CD4-positive, alpha-beta T cell treated with Interferon alpha-2 for 1 hour (primary cell): ENCODE measurements at regions not wholly inside any gene's neighbourhood (a gene's known extent, or its start where the extent isn't known, plus 50 kb on each side); places are given as distances from the start of the nearest gene placed in this dataset.
"Not testable (repeated sequence)": the region's sequence is repeated elsewhere in the genome, so short reads cannot be mapped to it uniquely, and the experiment has no call there.

ENCODE experiments used
- DNase-seq, 2 donors: peaks; one replicate each; pipeline ENCODE4 v3.0.0-alpha.2; 2020 to 2022

DNA sequence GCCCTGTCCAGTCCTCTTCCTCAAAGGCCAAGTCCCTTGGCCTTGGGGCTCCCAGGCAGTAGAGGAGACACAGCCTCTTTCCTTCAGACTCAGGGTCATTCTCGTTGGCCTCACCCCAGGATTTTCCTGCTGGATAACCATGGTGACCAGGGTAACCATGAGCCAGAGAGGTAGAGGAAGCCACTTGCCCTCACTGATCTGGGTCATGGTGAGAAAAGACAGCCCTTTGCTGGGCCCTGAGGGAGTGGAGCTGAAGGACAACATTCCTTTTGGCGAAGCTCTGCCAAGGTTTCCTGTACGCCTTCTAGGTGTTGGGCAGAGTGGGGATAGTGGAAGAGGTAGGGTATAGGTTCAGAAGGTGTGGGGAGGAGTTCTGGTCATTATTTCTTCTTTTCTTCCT is 53.1 kb upstream of the WNT4 start:
- no peak for DNase-seq

DNA sequence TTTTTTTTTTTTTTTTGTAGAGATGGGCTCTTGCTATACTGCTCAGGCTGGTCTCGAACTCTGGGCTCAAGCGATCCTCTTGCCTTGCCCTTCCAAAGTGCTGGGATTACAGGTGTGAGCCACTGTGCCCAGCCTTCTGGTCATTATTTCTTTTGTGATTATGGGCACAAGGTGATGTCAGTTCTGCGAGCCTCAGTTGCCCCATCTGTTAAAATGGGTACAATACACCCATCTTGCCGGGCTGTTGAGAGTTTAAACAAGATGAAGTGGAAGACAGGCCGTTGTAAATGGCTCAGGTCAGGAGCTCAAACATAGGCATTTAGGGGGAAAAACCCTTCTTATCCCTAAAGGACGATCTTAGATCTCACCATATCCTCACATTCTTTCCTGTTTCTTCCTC is 53.7 kb upstream of the WNT4 start:
- DNase-seq = no peak

DNA sequence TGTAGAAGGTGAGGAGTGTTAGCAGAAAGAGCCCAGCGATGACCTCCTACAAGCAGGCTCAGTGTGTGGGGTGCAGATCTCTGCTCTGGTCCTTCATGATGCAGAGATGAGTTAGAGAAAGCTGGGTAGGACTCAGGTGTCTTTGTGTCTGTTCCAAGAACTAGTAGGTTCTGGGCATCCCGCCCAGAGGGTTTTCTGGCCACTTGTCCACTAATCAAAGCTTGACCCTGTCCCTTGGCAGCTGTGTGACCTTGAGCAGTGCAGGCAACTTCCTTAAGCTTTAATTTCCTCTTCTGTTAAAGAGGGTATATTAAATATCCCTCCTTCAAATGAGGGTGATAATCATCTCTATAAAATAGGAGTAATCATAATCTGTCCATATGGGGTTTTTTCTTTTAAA is 54.7 kb upstream of the WNT4 start:
- no peak for DNase-seq

DNA sequence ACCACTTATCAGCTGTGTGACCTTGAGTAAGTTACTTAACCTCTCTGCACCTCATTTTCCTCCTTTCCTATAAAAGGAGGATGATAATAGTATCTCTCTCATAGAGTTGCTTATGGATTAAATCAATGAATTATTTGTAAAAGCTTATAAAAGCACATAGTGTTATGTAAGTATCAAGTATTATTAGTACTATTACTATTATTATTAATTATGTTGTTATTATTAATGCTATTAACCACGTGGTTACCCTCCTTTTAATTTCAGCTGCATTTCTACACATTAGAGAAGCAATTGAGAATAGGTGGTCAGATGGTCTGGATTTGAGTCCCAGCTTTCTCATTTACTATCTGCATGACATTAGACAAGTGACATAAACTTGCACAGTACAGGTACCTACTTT is 58.1 kb upstream of the WNT4 start:
- no peak for DNase-seq

DNA sequence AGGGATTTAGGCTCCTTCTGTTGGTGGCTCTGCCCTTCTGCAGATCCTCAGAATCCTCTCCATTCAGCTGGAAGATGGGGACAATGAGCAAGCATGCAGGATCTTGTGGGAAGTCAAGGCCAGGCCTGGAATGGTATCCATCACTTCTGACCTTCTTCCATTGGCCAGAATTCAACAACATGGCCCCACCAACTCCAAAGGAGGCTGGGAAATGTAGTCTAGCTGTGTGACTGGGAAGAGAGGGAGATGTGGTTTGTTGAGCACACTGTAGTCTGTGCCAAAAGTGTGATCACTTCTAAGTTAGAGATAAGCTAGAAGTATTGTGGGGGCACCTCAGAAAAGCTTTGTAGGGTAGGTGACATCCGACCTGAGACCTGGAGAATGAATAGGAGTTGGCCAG is 60.4 kb upstream of the WNT4 start:
- no peak for DNase-seq

DNA sequence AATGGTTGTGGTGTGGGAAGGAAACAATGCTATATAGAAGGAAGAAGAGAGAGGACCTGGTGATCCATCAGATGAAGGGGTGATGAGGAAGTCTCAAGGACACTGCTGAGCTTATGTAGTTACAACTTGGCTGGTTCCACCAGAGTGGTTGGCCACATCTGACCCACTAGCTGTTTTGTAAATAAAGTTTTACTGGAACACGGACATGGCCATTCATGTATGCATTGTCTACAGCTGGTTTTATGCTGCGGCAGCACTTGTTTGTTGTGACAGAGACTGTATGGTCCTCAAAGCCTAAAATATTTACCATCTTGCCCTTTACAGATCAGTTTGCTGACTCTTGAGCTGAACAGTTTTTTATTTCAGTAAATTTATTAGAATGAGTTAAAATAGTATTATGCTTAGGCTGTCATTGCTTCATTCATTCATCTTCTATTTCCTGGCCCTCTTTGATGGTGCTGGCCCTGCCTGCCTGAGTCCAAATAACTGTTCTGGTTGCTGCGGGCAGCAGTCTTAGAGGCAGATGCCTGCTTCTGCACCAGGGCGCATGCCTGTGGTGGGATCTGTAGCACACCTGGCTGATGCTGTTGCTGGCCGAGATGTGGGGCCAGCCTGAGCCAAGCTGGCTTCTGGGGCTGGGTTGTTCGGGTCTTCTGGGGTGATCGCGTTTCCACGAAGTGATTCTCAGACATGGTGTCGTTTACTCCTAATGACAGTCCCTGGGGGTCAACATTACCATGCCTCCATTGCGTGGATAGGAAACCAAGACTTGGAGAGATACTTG is 61.4 kb upstream of the WNT4 start:
- no peak for DNase-seq

DNA sequence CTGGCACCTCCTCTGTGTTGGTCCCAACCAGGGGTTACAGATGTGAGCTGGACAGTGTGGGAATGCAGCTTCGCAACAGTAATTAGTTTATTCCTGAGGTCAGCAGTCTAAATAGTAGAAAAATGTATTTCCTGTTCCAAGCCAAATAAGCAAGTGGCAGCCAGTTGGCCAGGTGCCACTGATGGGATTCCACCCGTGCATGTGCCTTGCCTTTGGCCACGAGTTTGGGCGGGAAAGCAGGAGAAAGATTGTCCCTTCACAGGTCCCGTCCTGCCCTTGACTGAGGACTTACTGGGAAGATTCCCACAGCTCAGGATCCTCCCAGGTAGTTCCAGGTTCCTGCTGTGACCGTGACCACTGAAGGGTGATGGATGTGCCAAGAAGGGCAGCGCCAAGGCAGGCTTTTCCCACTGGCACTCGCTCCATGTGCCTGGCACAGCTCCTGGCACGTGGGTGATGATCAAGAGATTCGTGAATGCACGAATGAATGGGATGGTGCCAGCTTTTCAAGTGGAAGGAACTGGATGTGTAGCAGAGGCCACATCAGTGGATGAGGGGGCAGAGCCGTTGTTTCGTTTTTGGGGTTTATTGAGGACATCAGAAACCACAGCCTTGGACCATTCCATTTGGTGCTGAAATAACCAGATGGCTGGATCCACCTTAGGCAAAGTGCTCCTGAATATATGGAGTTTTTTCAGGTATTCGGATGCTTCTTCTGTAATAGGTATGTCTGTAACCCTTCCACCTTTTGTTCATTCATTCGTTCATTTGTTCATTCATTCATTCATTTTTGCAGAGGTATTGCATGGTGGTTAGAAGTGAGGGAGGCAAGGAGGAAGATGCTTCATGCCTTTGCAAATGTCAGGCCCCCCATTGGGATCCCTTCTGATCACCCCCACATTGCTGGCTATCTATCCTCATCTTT is 62.4 kb upstream of the WNT4 start:
- DNase-seq = no peak

DNA sequence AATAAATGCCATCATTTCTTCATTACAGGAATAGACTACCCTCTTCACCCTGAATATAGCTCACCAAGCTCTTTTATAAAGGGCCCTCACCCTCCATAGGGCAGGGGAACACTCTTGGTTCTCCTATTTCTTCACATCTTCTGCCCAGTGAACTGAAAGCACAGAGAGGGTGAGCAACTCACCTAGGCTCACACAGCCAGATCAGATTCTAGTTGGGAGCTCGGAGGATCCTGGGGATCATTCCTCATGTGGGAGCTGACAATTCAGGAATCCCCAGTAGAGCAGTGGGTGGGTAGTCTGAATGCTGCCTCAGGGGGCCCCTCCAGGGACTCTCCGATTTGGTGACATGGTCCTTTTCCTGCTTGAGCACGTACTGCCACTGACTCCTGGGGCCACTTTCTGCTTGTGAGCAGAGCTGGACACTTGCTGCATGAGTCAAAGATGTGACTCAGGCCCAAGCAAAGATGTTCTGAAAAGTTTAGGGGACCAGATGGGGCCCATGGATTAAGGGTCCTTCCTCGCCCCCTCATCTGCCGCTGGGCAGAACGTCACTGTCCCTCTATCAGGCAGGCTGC is 63.7 kb upstream of the WNT4 start:
- no peak for DNase-seq

DNA sequence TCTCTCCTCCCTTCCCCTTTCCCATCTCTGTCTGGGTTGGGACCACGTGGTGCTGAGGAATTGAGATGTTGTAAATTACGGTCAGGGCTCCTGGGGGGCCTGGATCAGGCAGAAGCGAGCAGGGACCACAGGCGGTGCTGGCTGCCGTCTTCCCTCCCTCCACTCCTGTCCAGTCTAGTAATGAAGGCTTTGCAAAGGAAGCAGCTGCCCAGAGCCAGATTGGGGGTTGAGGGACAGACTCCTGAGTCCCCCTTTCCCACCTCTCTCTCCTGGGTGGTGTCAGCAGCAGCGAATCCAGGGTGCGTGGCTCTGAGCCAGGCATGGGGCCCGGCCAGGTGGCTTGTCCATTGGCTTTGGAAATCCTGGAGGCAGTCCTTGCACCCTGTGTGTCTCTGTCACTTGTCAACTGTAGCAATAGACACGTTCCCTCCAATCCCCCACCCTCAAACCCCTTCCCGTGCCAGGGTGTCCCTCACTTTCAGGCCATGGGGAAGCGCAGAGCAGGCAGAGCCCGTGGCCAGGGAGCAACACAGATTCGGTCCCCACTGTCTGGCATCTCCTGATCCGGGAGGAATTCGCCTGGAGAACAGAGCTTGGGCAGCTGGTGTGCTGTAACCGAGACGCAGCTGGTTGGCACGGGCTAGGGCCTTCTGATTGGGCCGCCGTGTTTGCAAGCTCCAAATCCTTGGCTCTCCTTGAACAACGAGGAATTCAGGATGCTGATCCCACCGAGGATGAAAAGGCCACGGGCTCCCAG is 64.8 kb upstream of the WNT4 start:
- DNase-seq = no peak

DNA sequence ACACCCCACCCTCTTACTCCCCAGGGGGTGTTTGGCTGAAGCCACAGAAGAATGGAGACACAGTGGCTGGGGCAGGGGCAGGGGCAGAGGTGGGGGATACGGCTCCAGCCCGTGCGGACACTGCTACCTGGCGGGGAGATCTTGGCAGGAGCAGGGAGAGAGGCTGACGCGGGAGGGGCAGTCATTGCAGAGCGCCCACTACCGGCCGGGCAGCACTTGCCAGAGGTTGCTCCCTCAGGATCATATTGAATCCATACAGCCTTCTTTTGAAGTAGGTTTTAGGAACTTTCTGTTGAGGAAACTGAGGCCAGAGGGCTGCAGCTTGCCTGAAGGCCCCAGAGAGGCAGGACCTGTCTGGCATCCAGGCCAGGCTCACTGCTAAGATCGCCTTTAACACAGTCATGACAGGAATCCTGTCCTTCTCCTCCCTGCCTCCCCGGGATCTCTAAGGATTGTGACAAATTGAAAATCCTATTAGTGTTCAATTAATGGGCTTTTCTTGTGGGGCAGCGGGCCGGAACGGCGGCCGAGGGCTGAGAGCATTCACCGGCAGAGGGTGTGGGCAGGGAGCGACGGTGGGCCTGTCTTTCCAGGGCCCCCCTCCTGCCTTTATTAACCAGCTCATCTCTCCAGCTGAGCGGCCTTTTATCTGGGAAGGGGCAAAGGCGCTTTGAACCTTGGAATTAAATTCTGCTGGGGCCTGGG is 65.5 kb upstream of the WNT4 start:
- no peak for DNase-seq

DNA sequence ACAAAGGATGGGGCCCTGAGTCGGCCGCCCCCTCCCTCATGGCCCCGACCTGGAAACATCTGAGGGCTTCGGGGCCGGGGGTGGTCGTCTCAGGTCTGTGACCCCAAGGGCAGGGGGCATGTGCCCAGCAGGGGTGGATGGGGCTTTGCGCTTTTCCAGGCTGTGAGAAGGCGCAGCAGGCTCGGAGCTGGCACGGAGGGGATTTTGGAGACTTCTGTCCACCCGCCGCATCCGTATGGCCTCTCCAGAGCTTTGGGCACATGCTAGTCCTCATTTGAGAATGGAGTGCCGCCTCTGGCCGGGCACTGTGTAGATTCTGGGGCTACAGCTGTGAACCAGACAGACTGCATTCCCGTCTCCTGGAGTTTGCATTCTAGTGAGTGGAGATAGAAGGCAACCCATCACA is 66.1 kb upstream of the WNT4 start:
- no peak for DNase-seq

DNA sequence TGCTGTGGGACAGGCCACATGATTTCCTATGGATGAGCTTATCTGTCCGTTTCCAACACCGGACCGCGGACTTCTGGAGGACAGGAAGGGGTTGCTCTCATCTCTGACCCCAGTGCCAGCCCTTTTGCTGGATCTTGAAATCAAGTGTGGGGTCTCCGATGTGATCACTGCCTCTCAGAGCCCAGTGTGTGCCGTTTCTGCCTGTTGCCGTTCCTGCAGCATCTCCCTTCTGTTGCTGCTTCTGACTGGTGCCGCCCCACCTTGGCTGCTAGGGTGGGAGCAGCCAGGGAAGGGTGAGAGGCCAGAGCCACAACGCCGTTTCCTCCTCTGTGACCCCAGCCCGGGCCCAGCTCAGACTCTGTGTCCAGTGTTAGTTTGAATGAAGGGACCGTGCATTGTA is 67.3 kb upstream of the WNT4 start:
- no peak for DNase-seq

DNA sequence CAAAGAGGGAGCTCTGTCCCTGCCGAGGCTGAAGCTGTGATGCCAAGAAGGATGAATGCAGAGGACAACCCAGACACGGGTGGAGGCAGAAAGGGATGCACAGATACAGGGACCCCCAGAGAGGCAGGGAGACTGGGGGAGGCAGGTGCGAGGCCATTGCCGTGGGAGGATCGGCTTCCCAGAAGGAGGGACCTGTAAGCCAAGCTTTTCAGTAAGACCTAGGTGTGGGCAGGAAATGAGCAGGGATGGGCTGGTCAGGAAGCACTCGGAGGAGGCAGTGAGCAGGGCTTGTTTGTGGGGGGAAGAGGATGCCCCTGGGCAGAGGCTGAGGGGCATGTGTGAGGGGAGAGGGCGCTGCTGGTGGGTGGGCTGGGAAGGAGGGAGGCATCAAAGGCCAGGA is 67.7 kb upstream of the WNT4 start:
- DNase-seq = no peak

DNA sequence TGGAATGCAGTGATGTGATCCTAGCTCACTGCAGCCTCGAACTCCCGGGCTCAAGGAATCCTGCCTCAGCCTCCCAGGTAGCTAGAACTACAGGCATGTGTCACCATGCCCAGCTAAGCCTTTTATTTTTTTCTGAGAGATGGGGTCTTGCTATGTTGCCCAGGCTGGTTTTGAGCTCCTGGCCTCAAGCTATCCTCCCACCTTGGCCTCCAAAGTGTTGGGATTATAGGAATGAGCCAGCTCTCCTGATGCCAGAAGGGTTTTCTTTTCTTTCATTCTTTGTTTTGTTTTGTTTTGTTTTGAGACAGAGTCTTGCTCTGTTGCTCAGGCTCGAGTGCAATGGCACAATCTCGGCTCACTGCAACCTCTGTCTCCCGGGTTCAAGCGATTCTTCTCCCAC is 68.6 kb upstream of the WNT4 start:
- DNase-seq = not testable (repeated sequence)

DNA sequence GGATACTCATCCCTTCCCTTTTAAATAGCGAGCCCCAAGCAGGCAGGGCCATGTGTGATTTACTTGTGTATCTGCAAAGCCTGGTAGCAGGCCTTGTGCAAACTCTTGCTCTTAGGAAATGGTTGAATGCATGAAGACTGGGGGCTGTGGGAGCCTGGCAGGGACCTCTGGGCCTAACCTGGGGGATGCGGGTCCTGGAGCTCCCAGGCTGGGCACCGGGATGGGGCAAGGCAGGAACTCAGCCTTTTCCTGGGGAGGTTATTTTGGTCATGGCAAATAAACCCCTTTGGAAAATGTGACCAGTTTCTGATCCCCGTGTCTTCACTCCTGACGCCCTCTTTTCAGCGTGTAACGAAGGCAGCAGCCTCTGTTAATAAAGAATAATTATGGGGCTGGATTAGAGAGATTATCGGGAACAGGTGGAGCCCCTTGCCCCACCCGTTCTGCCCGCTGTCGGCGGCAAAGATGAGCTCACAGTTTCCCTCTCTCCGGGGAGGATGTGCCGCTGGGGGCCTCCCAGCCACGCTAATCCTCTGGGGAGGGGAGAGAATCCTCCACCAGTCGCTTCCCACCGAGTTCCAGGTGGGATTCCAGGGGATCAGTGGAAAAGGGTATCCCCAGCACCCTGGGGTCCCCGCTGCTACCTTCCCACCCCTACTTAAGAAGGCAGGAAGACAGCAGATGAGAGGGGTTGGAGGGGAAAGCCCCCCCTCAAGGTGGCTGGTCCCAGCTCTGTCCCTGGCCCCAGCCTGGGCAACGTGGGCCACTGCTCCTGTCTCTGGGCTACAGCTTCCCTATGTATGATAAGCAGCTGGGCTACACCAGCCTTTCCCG is 69.7 kb upstream of the WNT4 start:
- no peak for DNase-seq

DNA sequence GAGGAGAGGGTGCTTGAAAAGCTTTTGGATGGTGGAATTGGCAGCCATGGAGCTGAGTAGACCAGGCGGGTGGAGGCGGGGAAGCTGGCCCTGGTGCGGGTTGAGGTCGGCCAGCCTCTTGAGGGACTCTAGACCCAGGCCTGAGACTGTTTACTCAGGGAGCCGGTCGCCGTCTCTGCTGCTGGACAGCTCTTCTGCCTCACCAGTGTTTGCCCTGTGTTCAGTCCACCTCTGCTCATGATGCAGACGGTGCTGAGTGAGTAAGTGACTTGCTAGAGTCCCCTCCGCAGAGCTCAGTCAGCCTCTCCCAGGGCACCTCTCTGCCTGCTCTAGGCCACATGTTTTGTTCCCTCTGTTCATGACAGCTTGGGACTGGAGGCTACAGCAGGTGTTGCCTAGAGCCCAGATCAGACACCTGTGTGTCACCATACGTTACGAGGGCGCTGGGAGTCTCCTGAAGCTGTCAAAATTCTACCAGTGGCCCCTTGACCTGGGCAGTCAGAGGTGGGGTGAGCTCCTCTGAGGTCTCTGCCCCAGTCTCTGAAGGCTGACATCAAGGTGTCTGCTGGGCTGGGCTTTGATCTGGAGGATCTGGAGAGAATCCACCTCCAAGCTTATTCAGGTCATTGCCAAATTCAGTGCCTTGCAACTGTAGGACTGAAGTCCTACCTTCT is 73.5 kb upstream of the WNT4 start:
- DNase-seq = no peak

DNA sequence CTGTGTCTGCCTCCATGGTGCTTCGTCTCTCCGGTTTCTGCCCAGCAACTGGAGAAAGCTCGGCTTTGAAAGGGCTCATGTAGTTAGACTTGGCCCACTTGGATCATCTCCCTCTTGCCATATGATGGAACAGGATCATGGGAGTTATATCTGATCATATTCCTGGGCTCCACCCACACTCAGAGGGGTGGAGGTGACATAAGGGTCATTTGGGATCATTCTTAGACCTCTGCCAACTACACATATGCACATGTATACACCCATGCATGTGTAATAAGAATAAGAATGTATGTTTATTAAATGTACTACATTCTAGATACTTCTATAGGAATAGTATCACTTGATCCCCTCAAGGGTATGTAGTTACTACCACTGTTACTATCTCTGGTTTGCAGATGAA is 74.1 kb upstream of the WNT4 start:
- DNase-seq = no peak

DNA sequence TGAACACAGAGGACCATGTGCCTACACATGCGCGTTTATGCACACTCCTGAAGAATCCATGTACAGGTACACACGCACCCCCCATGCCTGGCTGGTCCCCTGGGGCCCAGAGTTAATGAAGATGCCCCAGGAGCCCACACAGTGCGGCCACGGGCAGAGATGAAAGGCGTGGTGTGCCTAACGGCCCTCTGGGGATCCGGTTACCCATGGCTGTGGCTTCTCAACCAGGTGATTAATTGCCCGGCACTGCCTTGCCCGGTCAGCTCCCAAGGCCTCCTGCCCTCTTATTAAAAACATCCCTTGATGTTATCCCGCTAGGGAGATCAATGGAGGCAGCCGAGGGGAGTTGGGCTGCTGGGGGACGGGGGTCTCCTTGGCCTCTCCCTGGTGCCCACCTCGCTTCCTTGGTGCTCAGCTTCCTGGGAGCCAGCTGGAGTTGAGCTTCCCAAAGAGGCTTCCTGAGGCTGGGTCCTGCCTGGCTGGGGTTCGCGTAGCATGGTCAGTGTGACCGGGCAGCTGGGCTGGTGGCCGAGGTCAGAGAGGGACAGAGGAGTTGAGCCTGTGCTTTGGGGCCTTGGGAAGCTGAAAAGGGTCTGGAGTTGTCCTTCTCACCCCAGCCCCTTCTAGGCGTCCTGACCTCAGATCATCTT is 75.0 kb upstream of the WNT4 start:
- no peak for DNase-seq

DNA sequence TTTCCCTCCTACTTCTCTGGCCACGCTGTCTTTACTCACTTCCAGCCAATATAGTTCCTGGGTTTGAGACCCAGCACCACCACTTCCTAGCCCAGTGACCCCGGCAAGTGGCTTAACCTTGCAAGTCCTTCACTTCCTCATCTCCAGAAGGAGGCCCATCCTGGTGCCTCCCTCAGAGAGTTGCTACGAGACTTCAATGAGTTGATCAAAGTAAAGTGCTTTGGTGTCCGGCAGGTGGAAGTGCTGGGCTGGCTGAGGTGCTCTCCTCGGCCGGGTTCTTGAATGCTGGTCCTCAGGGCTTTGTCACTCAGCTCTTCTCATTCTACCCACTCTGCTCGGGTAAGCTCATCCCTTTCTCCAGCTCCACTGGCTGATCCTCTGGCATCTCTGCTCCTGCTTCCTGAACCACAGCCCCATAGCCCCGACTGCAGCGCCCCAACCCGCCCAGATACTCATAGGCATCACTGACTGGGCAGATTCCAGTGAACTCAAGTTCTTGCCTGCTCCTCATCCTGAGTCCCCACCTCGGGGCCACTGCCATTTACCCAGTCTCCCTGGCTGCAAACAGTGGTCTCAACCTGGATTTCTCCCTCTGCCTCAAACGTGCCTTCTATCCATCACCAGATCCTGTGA is 75.8 kb upstream of the WNT4 start:
- DNase-seq = no peak

DNA sequence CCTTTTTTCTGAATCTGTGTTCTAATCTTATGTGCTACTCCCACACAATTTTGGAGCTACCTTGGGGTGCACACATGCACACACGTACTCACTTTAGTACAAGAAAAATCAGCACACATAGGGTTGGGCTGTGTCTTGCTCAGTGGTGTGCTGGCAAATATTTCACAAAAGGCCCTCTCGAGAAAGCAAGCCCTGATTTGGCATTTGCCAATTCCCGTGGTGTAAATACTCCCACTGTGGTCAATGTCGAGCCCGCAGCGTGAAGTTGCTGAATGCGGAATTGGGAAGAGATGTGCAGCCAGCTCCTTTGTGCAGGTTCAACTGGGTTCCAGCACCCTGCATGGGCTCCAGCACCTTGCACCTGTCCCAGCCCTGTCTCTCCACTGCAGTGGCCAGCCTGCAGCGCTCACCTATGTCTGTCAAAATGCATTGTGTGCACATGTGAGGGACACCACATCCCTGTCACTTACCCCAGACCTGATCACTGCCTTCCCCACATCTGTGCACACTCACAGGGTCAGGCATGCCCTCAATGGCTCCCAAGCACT is 78.4 kb upstream of the WNT4 start:
- no peak for DNase-seq
